ENCODE measurements at regions not wholly inside any gene's neighbourhood (a gene's known extent, or its start where the extent isn't known, plus 50 kb on each side); places are given as distances from the start of the nearest gene placed in this dataset.

DNA sequence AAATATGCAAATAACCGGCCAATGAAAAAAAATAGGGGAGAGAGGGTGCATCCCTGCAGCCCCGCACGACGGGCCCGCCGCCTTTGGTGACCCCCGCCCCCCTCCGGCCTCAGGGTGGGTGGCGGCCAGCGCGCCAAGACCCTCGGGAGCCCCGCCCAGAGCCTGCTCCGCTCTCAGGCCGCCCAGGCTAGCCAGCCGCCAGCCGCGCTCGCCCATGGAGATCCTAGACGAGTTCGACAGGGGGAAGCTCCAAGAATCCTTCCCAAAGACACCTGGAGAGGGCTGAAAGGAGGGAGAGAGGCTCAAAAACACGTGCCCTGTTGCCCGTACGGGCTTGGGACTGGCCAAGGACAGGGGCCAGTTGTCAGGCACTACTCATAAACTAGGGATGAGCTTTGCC is 434.0 kb downstream of the NR2F2 start:
- Histone ChIP-seq H3K4me1 (ENCODE audit: control insufficient read depth in 2 of 2, insufficient read depth in 2 of 2, low read length in 2 of 2) (no peaks in the 10 kb centered on the region), H3K4me3 (ENCODE audit: low read length in 2 of 2) (no peak overlapping the region), H3K27me3 (ENCODE audit: control insufficient read depth in 2 of 2, insufficient read depth in 2 of 2, low read length in 2 of 2) (no peaks in the 10 kb centered on the region), H3K9ac (ENCODE audit: low read depth in 1 of 2, low read length in 2 of 2) (no peak overlapping the region), H3K36me3 (ENCODE audit: control insufficient read depth in 2 of 2, insufficient read depth in 2 of 2, low read length in 2 of 2) (no peaks in the 10 kb centered on the region), H3K27ac (ENCODE audit: low read depth in 2 of 2, low read length in 2 of 2) (no peak overlapping the region), H3K9me3 (ENCODE audit: control insufficient read depth in 2 of 2, low read length in 2 of 2) (no peaks in the 10 kb centered on the region)

DNA sequence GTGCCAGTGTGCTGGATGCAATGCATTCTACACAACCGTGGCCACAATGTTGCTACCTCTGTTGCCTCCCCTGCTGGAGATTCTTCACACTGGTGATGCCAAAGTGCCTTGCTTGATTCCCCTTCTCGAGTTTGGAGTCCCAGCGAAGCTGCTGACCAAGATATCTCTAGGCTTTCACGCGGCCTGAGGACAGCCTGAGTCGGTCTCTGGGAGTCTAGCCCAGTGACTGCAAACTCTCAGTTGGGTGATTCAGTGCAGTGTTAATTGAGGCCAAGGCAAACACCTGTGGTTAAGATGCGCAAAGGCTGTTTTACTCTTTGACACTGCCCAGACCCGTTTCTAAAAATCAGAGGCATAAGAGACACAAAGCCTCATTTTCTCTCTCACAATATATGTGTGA is 434.4 kb downstream of the NR2F2 start:
- Histone ChIP-seq H3K27ac (ENCODE audit: low read depth in 2 of 2, low read length in 2 of 2) (no peak overlapping the region), H3K4me3 (ENCODE audit: low read length in 2 of 2) (no peak overlapping the region), H3K4me1 (ENCODE audit: control insufficient read depth in 2 of 2, insufficient read depth in 2 of 2, low read length in 2 of 2) (no peaks in the 10 kb centered on the region), H3K9me3 (ENCODE audit: control insufficient read depth in 2 of 2, low read length in 2 of 2) (no peaks in the 10 kb centered on the region), H3K36me3 (ENCODE audit: control insufficient read depth in 2 of 2, insufficient read depth in 2 of 2, low read length in 2 of 2) (no peaks in the 10 kb centered on the region), H3K27me3 (ENCODE audit: control insufficient read depth in 2 of 2, insufficient read depth in 2 of 2, low read length in 2 of 2) (no peaks in the 10 kb centered on the region), H3K9ac (ENCODE audit: low read depth in 1 of 2, low read length in 2 of 2) (no peak overlapping the region)

DNA sequence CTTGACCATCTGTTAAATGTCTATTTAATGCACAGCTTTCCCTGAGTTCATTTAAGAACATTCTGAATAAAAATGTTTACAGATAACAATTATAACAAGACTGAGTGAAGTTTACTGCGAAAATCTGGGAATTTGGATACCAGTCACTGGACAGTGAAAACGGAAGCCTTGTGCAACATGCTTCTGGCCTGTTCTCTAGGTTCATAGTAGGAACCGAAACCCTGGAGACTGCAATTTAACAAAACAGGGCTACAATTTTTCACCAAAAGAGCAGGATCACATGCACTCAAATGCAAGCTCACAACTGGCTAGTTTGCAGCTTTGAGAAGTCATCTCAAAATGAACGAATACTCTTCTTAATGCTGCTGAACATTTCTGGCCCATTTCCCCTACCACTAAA is 435.9 kb downstream of the NR2F2 start:
- Histone ChIP-seq H3K27ac (ENCODE audit: low read depth in 2 of 2, low read length in 2 of 2) (no peak overlapping the region), H3K4me1 (ENCODE audit: control insufficient read depth in 2 of 2, insufficient read depth in 2 of 2, low read length in 2 of 2) (no peaks in the 10 kb centered on the region), H3K36me3 (ENCODE audit: control insufficient read depth in 2 of 2, insufficient read depth in 2 of 2, low read length in 2 of 2) (no peaks in the 10 kb centered on the region), H3K9me3 (ENCODE audit: control insufficient read depth in 2 of 2, low read length in 2 of 2) (no peaks in the 10 kb centered on the region), H3K4me3 (ENCODE audit: low read length in 2 of 2) (no peak overlapping the region), H3K9ac (ENCODE audit: low read depth in 1 of 2, low read length in 2 of 2) (no peak overlapping the region), H3K27me3 (ENCODE audit: control insufficient read depth in 2 of 2, insufficient read depth in 2 of 2, low read length in 2 of 2) (no peaks in the 10 kb centered on the region)

DNA sequence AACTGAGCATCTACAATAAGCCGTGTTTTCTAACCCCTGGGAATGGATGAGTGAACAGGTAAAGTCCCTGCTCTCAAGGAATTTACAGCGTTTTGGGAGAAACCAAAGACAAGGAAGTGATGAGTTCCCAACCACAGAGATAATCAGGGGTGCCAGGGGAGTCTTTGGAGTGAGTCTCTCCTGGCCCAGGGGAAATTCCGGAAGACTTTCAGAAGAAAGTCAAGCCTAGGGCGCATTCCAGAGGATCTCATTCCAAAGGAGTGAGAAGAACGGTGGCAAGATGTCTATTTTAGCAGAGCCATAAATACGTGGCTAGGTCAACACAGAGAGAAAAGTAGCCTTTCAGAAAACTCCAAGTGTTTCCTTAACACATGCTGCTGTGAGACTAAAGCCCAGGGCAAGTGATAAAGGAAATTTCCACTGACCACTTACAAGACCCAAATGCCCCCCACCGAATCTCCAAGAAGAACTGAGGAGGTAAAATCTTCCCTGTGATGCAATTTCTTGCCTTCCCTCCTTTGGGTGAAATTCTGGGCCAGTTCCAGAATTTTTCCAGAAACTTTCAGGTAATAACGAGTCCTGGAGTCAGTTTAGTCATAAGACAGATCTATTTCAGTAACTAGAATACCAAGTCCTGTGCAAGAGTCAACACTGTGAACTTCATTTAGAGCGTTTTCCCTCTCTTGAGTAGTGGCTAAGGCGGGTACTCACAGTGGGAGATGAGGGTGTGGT is 437.4 kb downstream of the NR2F2 start:
- Histone ChIP-seq H3K4me3 (ENCODE audit: low read length in 2 of 2) (no peak overlapping the region), H3K4me1 (ENCODE audit: control insufficient read depth in 2 of 2, insufficient read depth in 2 of 2, low read length in 2 of 2) (no peaks in the 10 kb centered on the region), H3K36me3 (ENCODE audit: control insufficient read depth in 2 of 2, insufficient read depth in 2 of 2, low read length in 2 of 2) (no peaks in the 10 kb centered on the region), H3K9me3 (ENCODE audit: control insufficient read depth in 2 of 2, low read length in 2 of 2) (no peaks in the 10 kb centered on the region), H3K27me3 (ENCODE audit: control insufficient read depth in 2 of 2, insufficient read depth in 2 of 2, low read length in 2 of 2) (no peaks in the 10 kb centered on the region), H3K9ac (ENCODE audit: low read depth in 1 of 2, low read length in 2 of 2) (no peak overlapping the region), H3K27ac (ENCODE audit: low read depth in 2 of 2, low read length in 2 of 2) (no peak overlapping the region)

DNA sequence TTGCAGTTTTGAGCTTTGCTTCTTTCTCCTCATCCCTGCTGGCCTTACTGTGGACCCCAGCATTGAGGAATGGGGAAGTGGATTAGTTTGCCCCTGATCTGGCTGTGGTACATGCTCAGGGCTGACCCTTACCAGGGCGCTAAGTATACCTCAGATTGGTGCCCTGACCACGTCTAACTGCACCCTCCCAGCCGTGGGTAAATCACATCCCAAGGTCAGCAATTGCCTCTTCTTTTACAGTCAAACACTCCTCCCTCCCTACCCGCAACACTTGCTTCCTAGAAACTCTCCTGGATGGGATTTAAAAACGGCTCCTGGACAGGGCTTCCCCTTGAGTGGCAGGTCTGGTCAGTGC is 437.9 kb downstream of the NR2F2 start:
- Histone ChIP-seq H3K4me1 (ENCODE audit: control insufficient read depth in 2 of 2, insufficient read depth in 2 of 2, low read length in 2 of 2) (no peaks in the 10 kb centered on the region), H3K4me3 (ENCODE audit: low read length in 2 of 2) (no peak overlapping the region), H3K9me3 (ENCODE audit: control insufficient read depth in 2 of 2, low read length in 2 of 2) (no peaks in the 10 kb centered on the region), H3K27ac (ENCODE audit: low read depth in 2 of 2, low read length in 2 of 2) (no peak overlapping the region), H3K9ac (ENCODE audit: low read depth in 1 of 2, low read length in 2 of 2) (no peak overlapping the region), H3K36me3 (ENCODE audit: control insufficient read depth in 2 of 2, insufficient read depth in 2 of 2, low read length in 2 of 2) (no peaks in the 10 kb centered on the region), H3K27me3 (ENCODE audit: control insufficient read depth in 2 of 2, insufficient read depth in 2 of 2, low read length in 2 of 2) (no peaks in the 10 kb centered on the region)

DNA sequence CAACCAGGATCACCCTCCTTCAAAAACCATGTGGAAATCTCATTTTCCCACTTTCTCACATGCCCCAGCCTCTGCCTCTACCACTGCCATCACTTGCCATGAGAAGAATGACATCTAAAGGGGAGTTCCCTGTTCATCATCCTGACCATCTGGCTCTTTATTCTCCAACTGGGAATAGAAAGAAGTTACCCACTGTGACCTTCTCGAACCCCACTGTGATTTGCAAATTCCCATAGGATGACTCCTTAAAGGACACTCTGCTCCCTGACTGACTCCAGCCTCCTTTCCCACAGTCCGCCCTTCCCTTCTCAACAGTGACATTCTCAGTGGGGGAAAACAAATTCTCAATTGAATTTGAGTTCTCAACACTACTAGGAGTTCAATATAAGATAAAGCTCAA is 440.5 kb downstream of the NR2F2 start:
- Histone ChIP-seq H3K4me3 (ENCODE audit: low read length in 2 of 2) (no peak overlapping the region), H3K9me3 (ENCODE audit: control insufficient read depth in 2 of 2, low read length in 2 of 2) (no peaks in the 10 kb centered on the region)

DNA sequence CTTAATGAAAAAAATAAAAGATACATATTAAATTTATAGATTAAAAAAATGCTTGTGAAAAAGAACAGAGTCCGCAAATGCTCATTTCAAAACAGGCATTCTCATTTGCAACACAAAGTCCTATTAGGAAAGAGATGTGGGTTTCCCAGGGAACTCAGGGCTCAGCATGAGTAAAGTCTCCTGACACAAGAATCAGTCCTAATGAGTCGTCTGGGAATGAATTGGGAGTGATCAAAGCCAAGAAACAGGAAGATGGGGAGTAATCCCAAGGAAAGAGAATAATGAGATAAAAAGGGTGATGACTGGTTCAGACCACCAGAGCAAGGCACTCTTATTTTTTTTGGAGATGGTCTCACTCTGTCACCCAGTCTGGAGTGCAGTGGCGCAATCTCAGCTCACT is 443.7 kb downstream of the NR2F2 start:
- no peaks in the 10 kb centered on the region for H3K36me3 ChIP-seq (ENCODE audit: control insufficient read depth in 2 of 2, insufficient read depth in 2 of 2, low read length in 2 of 2)
- no peaks in the 10 kb centered on the region for H3K4me1 ChIP-seq (ENCODE audit: control insufficient read depth in 2 of 2, insufficient read depth in 2 of 2, low read length in 2 of 2)
- H3K4me3 ChIP-seq (ENCODE audit: low read length in 2 of 2), result no peak overlapping the region
- H3K9me3 ChIP-seq (ENCODE audit: control insufficient read depth in 2 of 2, low read length in 2 of 2), result peaks cover 0 to 2% of the 10 kb centered on the region in 2 donors
- H3K27ac ChIP-seq (ENCODE audit: low read depth in 2 of 2, low read length in 2 of 2), result no peak overlapping the region
- no peaks in the 10 kb centered on the region for H3K27me3 ChIP-seq (ENCODE audit: control insufficient read depth in 2 of 2, insufficient read depth in 2 of 2, low read length in 2 of 2)
- no peak overlapping the region for H3K9ac ChIP-seq (ENCODE audit: low read depth in 1 of 2, low read length in 2 of 2)

More for the DNA sequence above, 440.5 kb downstream of the NR2F2 start:
- H3K36me3 ChIP-seq (ENCODE audit: control insufficient read depth in 2 of 2, insufficient read depth in 2 of 2, low read length in 2 of 2), result no peaks in the 10 kb centered on the region
- no peak overlapping the region for H3K9ac ChIP-seq (ENCODE audit: low read depth in 1 of 2, low read length in 2 of 2)
- no peaks in the 10 kb centered on the region for H3K4me1 ChIP-seq (ENCODE audit: control insufficient read depth in 2 of 2, insufficient read depth in 2 of 2, low read length in 2 of 2)
- no peaks in the 10 kb centered on the region for H3K27me3 ChIP-seq (ENCODE audit: control insufficient read depth in 2 of 2, insufficient read depth in 2 of 2, low read length in 2 of 2)
- no peak overlapping the region for H3K27ac ChIP-seq (ENCODE audit: low read depth in 2 of 2, low read length in 2 of 2)

DNA sequence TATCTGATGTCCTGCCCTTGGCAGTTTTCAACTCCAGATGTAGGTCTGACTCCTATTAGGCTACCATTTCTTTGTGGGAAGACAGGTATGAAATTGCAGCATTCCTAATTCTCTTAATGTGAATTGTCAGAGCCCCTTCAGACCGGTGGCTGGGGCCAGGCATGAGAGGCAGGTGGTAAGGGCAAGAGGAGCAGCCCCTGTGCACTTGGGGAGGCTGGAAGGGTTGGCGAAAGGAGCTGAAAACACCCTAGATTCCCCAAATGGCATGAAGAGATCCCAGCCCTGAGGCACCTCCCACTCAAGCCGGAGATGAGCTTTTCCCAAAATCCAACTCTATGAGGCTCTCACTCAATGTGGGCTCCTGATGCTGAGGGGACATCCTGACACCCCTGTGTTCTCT is 453.2 kb downstream of the NR2F2 start:
- no peaks in the 10 kb centered on the region for H3K27me3 ChIP-seq (ENCODE audit: control insufficient read depth in 2 of 2, insufficient read depth in 2 of 2, low read length in 2 of 2)
- H3K9ac ChIP-seq (ENCODE audit: low read depth in 1 of 2, low read length in 2 of 2), result no peak overlapping the region

DNA sequence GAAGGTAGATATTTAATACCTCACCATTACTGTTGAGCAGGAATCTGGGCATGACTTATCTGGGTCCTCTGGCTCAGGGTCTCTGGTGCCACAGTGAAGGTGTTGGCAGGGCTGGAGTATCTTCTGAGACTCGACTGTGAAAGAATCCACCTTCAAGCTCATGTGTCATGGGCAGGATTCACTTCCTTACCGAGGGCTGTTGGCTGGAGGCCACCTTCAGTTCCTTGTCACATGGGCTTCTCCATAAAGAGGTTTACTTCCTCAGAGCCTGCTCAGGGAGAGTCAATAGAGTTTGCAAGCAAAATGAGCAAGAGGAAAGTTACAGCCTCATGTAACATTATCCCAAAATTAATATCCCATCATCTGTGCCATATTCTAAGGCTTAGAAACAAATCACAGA is 459.5 kb downstream of the NR2F2 start:
- Histone ChIP-seq H3K9ac (ENCODE audit: low read depth in 1 of 2, low read length in 2 of 2) (no peak overlapping the region), H3K27me3 (ENCODE audit: control insufficient read depth in 2 of 2, insufficient read depth in 2 of 2, low read length in 2 of 2) (no peaks in the 10 kb centered on the region), H3K9me3 (ENCODE audit: control insufficient read depth in 2 of 2, low read length in 2 of 2) (no peaks in the 10 kb centered on the region), H3K4me3 (ENCODE audit: low read length in 2 of 2) (no peak overlapping the region), H3K27ac (ENCODE audit: low read depth in 2 of 2, low read length in 2 of 2) (no peak overlapping the region), H3K4me1 (ENCODE audit: control insufficient read depth in 2 of 2, insufficient read depth in 2 of 2, low read length in 2 of 2) (no peaks in the 10 kb centered on the region), H3K36me3 (ENCODE audit: control insufficient read depth in 2 of 2, insufficient read depth in 2 of 2, low read length in 2 of 2) (no peaks in the 10 kb centered on the region)

More for the DNA sequence above, 453.2 kb downstream of the NR2F2 start:
- H3K36me3 ChIP-seq (ENCODE audit: control insufficient read depth in 2 of 2, insufficient read depth in 2 of 2, low read length in 2 of 2), result no peaks in the 10 kb centered on the region
- no peak overlapping the region for H3K27ac ChIP-seq (ENCODE audit: low read depth in 2 of 2, low read length in 2 of 2)
- peaks cover 0 to under 1% of the 10 kb centered on the region in 2 donors for H3K9me3 ChIP-seq (ENCODE audit: control insufficient read depth in 2 of 2, low read length in 2 of 2)
- no peaks in the 10 kb centered on the region for H3K4me1 ChIP-seq (ENCODE audit: control insufficient read depth in 2 of 2, insufficient read depth in 2 of 2, low read length in 2 of 2)
- no peak overlapping the region for H3K4me3 ChIP-seq (ENCODE audit: low read length in 2 of 2)

DNA sequence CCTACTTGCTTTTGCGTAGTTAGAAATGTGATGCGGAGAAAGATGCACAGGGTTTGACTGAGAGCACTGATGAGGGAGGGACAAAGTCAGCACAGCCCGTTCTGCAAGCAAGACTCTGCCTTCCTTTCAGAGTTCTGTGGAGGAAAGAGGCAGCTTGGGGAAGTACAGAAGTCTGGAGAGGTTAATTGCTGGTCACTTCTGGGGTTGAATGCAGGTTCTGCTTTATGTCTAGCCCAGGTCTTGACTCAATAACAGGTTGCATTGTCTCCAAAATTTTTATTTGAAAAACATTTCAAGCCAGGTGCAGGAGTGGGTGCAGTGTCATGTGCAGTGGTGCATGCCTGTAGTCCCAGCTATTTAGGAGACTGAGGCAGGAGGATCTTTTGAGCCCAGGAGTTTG is 461.7 kb downstream of the NR2F2 start:
- Histone ChIP-seq H3K9ac (ENCODE audit: low read depth in 1 of 2, low read length in 2 of 2) (no peak overlapping the region), H3K27ac (ENCODE audit: low read depth in 2 of 2, low read length in 2 of 2) (no peak overlapping the region), H3K9me3 (ENCODE audit: control insufficient read depth in 2 of 2, low read length in 2 of 2) (no peaks in the 10 kb centered on the region), H3K27me3 (ENCODE audit: control insufficient read depth in 2 of 2, insufficient read depth in 2 of 2, low read length in 2 of 2) (no peaks in the 10 kb centered on the region), H3K36me3 (ENCODE audit: control insufficient read depth in 2 of 2, insufficient read depth in 2 of 2, low read length in 2 of 2) (no peaks in the 10 kb centered on the region), H3K4me3 (ENCODE audit: low read length in 2 of 2) (no peak overlapping the region), H3K4me1 (ENCODE audit: control insufficient read depth in 2 of 2, insufficient read depth in 2 of 2, low read length in 2 of 2) (no peaks in the 10 kb centered on the region)

DNA sequence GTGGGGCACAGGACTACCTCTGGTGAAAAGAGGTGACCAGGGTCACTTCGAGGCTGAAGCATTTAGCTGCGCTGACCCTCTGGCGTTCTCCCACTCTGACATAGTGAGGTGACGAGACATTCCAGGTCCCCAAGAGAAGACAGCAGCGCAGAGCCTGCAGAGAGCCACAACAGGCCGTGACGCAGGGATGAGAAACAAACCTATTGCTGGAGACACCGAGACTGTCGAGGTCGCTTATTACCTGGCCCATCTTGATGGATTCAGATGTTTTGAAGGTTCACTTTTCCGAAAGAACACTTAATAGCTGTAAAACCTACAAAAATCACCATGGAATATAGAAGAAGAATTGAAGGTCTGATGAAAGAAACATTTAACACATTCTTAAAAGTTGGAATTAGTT is 466.3 kb downstream of the NR2F2 start:
- no peak overlapping the region for H3K27ac ChIP-seq (ENCODE audit: low read depth in 2 of 2, low read length in 2 of 2)
- H3K4me1 ChIP-seq (ENCODE audit: control insufficient read depth in 2 of 2, insufficient read depth in 2 of 2, low read length in 2 of 2), result no peaks in the 10 kb centered on the region
- no peaks in the 10 kb centered on the region for H3K27me3 ChIP-seq (ENCODE audit: control insufficient read depth in 2 of 2, insufficient read depth in 2 of 2, low read length in 2 of 2)
- H3K36me3 ChIP-seq (ENCODE audit: control insufficient read depth in 2 of 2, insufficient read depth in 2 of 2, low read length in 2 of 2), result no peaks in the 10 kb centered on the region
- H3K9ac ChIP-seq (ENCODE audit: low read depth in 1 of 2, low read length in 2 of 2), result no peak overlapping the region
- no peaks in the 10 kb centered on the region for H3K9me3 ChIP-seq (ENCODE audit: control insufficient read depth in 2 of 2, low read length in 2 of 2)
- no peak overlapping the region for H3K4me3 ChIP-seq (ENCODE audit: low read length in 2 of 2)
